Calu3 (cell line): ENCODE measurements at regions not wholly inside any gene's neighbourhood (a gene's known extent, or its start where the extent isn't known, plus 50 kb on each side); places are given as distances from the start of the nearest gene placed in this dataset.

Experiments
- BruUV-seq: library from RNA; stranded (reverse); fragments of 400-500 nt; replicated peaks from 2 replicates; lab custom pipeline; 2021; lab: Mats Ljungman, UMichigan
- CTCF ChIA-PET: fragments of 300-600 bp; sonication (Branson Sonifier 250); formaldehyde crosslinking; loops from one replicate; lab custom pipeline; 2022; ENCODE audit warnings: antibody characterized with exemption; lab: Charles Lee
- DNase-seq: peaks from one replicate; pipeline ENCODE4 v3.0.0; 2022
- H3K27ac Mint-ChIP-seq: one replicate; pipeline ENCODE4 v1.8.0; 2022; ENCODE audit warnings: mixed read lengths; ENCODE audit not compliant: unreplicated experiment
- H3K27me3 Mint-ChIP-seq: one replicate; pipeline ENCODE4 v1.8.0; 2022; ENCODE audit warnings: mixed read lengths; ENCODE audit not compliant: unreplicated experiment
- H3K36me3 Mint-ChIP-seq: one replicate; pipeline ENCODE4 v1.8.0; 2022; ENCODE audit warnings: mild to moderate bottlenecking, moderate library complexity, mixed read lengths; ENCODE audit not compliant: insufficient read depth, unreplicated experiment
- H3K4me1 Mint-ChIP-seq: one replicate; pipeline ENCODE4 v1.8.0; 2022; ENCODE audit warnings: mild to moderate bottlenecking, low read depth, mixed read lengths; ENCODE audit not compliant: unreplicated experiment
- H3K4me3 Mint-ChIP-seq: one replicate; pipeline ENCODE4 v1.8.0; 2022; ENCODE audit warnings: mild to moderate bottlenecking, low read depth, moderate library complexity, mixed read lengths; ENCODE audit not compliant: unreplicated experiment
- H3K9me3 Mint-ChIP-seq: one replicate; pipeline ENCODE4 v1.8.0; 2022; ENCODE audit warnings: low read depth, mixed read lengths; ENCODE audit not compliant: unreplicated experiment
- intact Hi-C: fragments of 100-400 bp; cut with micrococcal nuclease; formaldehyde crosslinking; loops from one replicate; pipeline ENCODE4 v1.10.0; 2022; ENCODE audit not compliant: unreplicated experiment
- TF ChIP-seq, protein P1 (sequence below): fragments of 200-600 bp; IDR thresholded peaks from one replicate; pipeline ENCODE4 v1.8.0; 2022; ENCODE audit warnings: antibody characterized with exemption; ENCODE audit not compliant: unreplicated experiment

DNA sequence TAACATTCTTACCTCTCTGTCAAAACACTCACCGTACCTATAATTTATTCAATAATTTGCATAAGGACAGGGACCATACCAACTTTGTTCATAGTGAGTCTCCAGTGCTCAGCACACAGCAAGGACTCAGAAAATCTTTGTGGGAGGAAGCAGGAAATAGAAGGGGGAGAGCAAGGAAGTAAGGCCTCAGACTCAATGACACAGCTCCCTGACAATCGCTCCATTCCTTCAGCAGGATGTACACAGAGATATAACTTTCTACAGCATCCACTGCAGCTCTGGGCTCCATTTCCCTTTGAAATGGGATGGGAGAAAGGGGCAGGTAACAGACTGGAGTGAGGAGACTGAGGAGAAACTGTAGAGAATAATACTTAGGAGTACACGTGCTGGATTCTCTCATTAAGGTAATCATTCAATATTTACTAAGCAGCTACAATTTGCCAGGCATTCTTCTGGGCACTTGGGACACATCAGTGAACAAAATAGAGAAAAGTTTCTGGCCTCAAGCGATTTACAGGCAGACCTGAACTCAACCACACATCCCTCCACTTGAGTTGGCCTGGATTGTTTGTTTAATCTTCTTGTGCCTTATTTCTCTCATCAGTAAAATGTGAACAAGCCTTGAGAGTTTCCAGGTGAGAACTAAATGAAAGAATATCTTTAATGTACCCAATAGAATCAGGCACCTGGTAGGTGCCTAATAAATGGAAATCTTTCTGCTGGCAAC is 330.3 kb upstream of the THBS1 start:
- CTCF ChIA-PET = no interaction called here
- Mint-ChIP-seq H3K36me3 (no peaks in the 10 kb centered on the region), H3K4me3 (no peak overlapping the region), H3K27me3 (no peaks in the 10 kb centered on the region), H3K9me3 (no peaks in the 10 kb centered on the region), H3K27ac (no peak overlapping the region), H3K4me1 (peaks cover 23% of the 10 kb centered on the region)
- no peak for DNase-seq
- BruUV-seq = no TSS peak
- TF ChIP-seq, protein P1, sequence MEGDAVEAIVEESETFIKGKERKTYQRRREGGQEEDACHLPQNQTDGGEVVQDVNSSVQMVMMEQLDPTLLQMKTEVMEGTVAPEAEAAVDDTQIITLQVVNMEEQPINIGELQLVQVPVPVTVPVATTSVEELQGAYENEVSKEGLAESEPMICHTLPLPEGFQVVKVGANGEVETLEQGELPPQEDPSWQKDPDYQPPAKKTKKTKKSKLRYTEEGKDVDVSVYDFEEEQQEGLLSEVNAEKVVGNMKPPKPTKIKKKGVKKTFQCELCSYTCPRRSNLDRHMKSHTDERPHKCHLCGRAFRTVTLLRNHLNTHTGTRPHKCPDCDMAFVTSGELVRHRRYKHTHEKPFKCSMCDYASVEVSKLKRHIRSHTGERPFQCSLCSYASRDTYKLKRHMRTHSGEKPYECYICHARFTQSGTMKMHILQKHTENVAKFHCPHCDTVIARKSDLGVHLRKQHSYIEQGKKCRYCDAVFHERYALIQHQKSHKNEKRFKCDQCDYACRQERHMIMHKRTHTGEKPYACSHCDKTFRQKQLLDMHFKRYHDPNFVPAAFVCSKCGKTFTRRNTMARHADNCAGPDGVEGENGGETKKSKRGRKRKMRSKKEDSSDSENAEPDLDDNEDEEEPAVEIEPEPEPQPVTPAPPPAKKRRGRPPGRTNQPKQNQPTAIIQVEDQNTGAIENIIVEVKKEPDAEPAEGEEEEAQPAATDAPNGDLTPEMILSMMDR = no peak
- intact Hi-C loops = no loop called here

DNA sequence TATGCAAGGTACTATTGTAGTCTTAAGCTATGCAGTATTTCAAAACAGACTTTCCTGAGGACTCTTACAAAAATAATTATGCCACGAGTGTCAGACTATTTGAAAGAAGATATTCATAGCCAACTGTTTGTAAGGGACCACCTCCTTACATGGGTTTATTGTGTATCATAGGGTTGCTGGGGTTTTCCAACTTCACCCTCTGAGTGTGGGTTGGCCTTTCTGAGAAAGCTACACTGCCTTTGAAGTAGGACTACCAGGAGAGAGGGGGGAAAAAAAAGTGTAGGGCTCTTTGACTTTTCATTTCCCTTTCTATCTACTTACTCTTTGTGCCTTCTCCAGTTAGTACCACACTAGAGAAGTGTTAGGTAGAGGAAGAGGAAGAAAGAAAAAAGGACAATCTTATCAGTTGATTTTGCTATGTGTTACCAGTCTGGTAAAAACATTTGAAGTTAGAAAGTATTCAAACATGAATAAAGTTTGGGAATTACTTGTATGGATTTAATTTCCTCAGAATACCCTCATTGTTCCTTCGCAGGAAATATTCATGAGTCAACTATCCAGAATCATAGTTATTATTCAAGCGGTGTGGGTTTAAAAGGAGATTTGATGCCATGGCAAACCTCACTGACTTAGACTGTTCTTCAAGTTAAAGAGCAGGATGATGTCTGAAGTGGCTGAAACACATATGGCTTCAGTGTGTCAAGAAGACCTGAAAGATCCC is 329.3 kb upstream of the THBS1 start:
- no peak overlapping the region for H3K27ac Mint-ChIP-seq
- peaks cover 23% of the 10 kb centered on the region for H3K4me1 Mint-ChIP-seq
- no peaks in the 10 kb centered on the region for H3K36me3 Mint-ChIP-seq
- CTCF ChIA-PET = no interaction called here
- no TSS peak for BruUV-seq
- H3K9me3 Mint-ChIP-seq = no peaks in the 10 kb centered on the region
- no peak for DNase-seq
- no peaks in the 10 kb centered on the region for H3K27me3 Mint-ChIP-seq
- intact Hi-C loops = no loop called here
- H3K4me3 Mint-ChIP-seq = no peak overlapping the region
- TF ChIP-seq, protein P1 = no peak

GRCh38 chr15:39252134-39252470 is 328.8 kb upstream of the THBS1 start:
- CTCF ChIA-PET = no interaction called here
- H3K4me1 Mint-ChIP-seq = peaks cover 23% of the 10 kb centered on the region
- no peaks in the 10 kb centered on the region for H3K36me3 Mint-ChIP-seq
- intact Hi-C loops = no loop called here
- no peaks in the 10 kb centered on the region for H3K27me3 Mint-ChIP-seq
- no peak overlapping the region for H3K4me3 Mint-ChIP-seq
- no peak for DNase-seq
- H3K27ac Mint-ChIP-seq = no peak overlapping the region
- no TSS peak for BruUV-seq
- H3K9me3 Mint-ChIP-seq = no peaks in the 10 kb centered on the region
- TF ChIP-seq, protein P1 = no peak

GRCh38 chr15:39253552-39253951 is 327.3 kb upstream of the THBS1 start:
- H3K36me3 Mint-ChIP-seq = no peaks in the 10 kb centered on the region
- H3K4me3 Mint-ChIP-seq = no peak overlapping the region
- CTCF ChIA-PET = no interaction called here
- DNase-seq = no peak
- H3K27me3 Mint-ChIP-seq = no peaks in the 10 kb centered on the region
- TF ChIP-seq, protein P1 = no peak
- BruUV-seq = no TSS peak
- no peaks in the 10 kb centered on the region for H3K9me3 Mint-ChIP-seq
- no peak overlapping the region for H3K27ac Mint-ChIP-seq
- intact Hi-C loops = no loop called here
- H3K4me1 Mint-ChIP-seq = peaks cover 13% of the 10 kb centered on the region
